ENCODE measurements at regions not wholly inside any gene's neighbourhood (a gene's known extent, or its start where the extent isn't known, plus 50 kb on each side); places are given as distances from the start of the nearest gene placed in this dataset.

DNA sequence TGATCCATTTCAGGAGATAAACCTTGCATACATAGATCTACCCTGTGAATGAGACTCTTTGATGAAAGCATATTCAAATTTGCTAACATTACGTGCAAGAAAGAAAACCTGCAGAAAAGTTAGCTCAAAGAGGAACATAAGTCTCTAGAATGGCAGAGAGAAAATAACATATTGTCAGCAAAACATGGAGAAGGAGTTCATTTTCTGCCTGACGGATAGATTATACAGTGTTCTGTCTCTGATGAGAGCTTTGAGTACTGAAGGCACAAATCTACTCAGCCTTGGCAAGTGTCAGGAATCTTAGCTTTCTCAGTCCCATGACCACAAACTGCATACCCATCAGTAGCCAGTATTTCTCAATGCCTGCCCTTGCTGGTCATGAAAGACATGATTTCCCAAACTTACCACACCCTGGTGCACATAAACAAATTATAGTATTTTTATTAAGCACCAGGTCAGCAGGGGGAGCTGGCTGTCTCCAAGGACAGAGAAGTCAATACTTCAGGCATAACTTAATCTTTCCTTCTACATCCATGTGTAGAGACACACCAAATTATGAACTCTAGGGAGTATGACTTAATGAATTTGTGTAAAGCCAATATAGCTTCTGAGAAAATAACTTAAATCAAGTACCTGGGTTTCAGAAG, 401.2 kb upstream of the SOX11 start:
- no peaks in the 10 kb centered on the region for H3K36me3 Mint-ChIP-seq (ENCODE audit: low read depth)
- H3K9me3 Mint-ChIP-seq, result no peaks in the 10 kb centered on the region

GRCh38 chr2:5304640-5305039, 387.5 kb upstream of the SOX11 start:
- DNase-seq (ENCODE audit: low read depth, low spot score), result no peak
- Mint-ChIP-seq H3K4me1 (no peaks in the 10 kb centered on the region), H3K27ac (ENCODE audit: unreplicated experiment) (no peak overlapping the region), H3K36me3 (ENCODE audit: low read depth) (peaks cover 3% of the 10 kb centered on the region), H3K27me3 (ENCODE audit: low read depth) (no peaks in the 10 kb centered on the region), H3K4me3 (no peak overlapping the region), H3K9me3 (peaks cover 10% of the 10 kb centered on the region)
- TF ChIP-seq, protein P1, sequence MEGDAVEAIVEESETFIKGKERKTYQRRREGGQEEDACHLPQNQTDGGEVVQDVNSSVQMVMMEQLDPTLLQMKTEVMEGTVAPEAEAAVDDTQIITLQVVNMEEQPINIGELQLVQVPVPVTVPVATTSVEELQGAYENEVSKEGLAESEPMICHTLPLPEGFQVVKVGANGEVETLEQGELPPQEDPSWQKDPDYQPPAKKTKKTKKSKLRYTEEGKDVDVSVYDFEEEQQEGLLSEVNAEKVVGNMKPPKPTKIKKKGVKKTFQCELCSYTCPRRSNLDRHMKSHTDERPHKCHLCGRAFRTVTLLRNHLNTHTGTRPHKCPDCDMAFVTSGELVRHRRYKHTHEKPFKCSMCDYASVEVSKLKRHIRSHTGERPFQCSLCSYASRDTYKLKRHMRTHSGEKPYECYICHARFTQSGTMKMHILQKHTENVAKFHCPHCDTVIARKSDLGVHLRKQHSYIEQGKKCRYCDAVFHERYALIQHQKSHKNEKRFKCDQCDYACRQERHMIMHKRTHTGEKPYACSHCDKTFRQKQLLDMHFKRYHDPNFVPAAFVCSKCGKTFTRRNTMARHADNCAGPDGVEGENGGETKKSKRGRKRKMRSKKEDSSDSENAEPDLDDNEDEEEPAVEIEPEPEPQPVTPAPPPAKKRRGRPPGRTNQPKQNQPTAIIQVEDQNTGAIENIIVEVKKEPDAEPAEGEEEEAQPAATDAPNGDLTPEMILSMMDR (conservative IDR thresholded peaks at IDR 0.05), result no peak

More for the DNA sequence above, 401.2 kb upstream of the SOX11 start:
- TF ChIP-seq, protein P1 (conservative IDR thresholded peaks at IDR 0.05), result no peak
- H3K27me3 Mint-ChIP-seq (ENCODE audit: low read depth), result no peaks in the 10 kb centered on the region
- DNase-seq (ENCODE audit: low read depth, low spot score), result no peak
- no peak overlapping the region for H3K27ac Mint-ChIP-seq (ENCODE audit: unreplicated experiment)
- H3K4me1 Mint-ChIP-seq, result no peaks in the 10 kb centered on the region
- no peak overlapping the region for H3K4me3 Mint-ChIP-seq

GRCh38 chr2:5315041-5315440, 377.1 kb upstream of the SOX11 start:
- no peak for DNase-seq (ENCODE audit: low read depth, low spot score)
- Mint-ChIP-seq H3K27ac (ENCODE audit: unreplicated experiment) (no peak overlapping the region), H3K36me3 (ENCODE audit: low read depth) (no peaks in the 10 kb centered on the region), H3K27me3 (ENCODE audit: low read depth) (no peaks in the 10 kb centered on the region), H3K9me3 (no peaks in the 10 kb centered on the region), H3K4me3 (no peak overlapping the region), H3K4me1 (no peaks in the 10 kb centered on the region)
- TF ChIP-seq, protein P1 (conservative IDR thresholded peaks at IDR 0.05), result no peak

GRCh38 chr2:5315512-5315911, 376.7 kb upstream of the SOX11 start:
- DNase-seq (ENCODE audit: low read depth, low spot score), result no peak
- H3K9me3 Mint-ChIP-seq, result no peaks in the 10 kb centered on the region
- H3K27me3 Mint-ChIP-seq (ENCODE audit: low read depth), result no peaks in the 10 kb centered on the region
- no peak overlapping the region for H3K27ac Mint-ChIP-seq (ENCODE audit: unreplicated experiment)
- TF ChIP-seq, protein P1 (conservative IDR thresholded peaks at IDR 0.05), result no peak
- no peak overlapping the region for H3K4me3 Mint-ChIP-seq
- H3K36me3 Mint-ChIP-seq (ENCODE audit: low read depth), result no peaks in the 10 kb centered on the region
- no peaks in the 10 kb centered on the region for H3K4me1 Mint-ChIP-seq

GRCh38 chr2:5316001-5316490, 376.1 kb upstream of the SOX11 start:
- DNase-seq (ENCODE audit: low read depth, low spot score), result no peak
- H3K9me3 Mint-ChIP-seq, result no peaks in the 10 kb centered on the region
- peak overlapping the region; percentile 53 for H3K27ac Mint-ChIP-seq (ENCODE audit: unreplicated experiment)
- H3K27me3 Mint-ChIP-seq (ENCODE audit: low read depth), result no peaks in the 10 kb centered on the region
- H3K4me3 Mint-ChIP-seq, result no peak overlapping the region
- H3K36me3 Mint-ChIP-seq (ENCODE audit: low read depth), result no peaks in the 10 kb centered on the region
- TF ChIP-seq, protein P1 (conservative IDR thresholded peaks at IDR 0.05), result no peak
- no peaks in the 10 kb centered on the region for H3K4me1 Mint-ChIP-seq

Data from neural crest cell (in vitro differentiated cells).